GM19238 (cell line): ENCODE measurements at regions not wholly inside any gene's neighbourhood (a gene's known extent, or its start where the extent isn't known, plus 50 kb on each side); places are given as distances from the start of the nearest gene placed in this dataset.

Experiments
- DNase-seq: peaks from one replicate; pipeline ENCODE4 v3.0.0; 2011; ENCODE audit warnings: low spot score; ENCODE audit not compliant: insufficient read length

GRCh38 chr18:39946623-39947061, 2008.4 kb upstream of the PIK3C3 start:
- DNase-seq = no peak

GRCh38 chr18:39945076-39945475, 2010.0 kb upstream of the PIK3C3 start:
- DNase-seq = no peak

- no peak for DNase-seq
Observed at GRCh38 chr18:39942702-39943101, 2012.3 kb upstream of the PIK3C3 start.

- DNase-seq = no peak
Observed at GRCh38 chr18:39938676-39939608, 2016.1 kb upstream of the PIK3C3 start.

GRCh38 chr18:39935598-39935997, 2019.4 kb upstream of the PIK3C3 start:
- DNase-seq = no peak

- DNase-seq = no peak
Observed at GRCh38 chr18:39918847-39919246, 2036.2 kb upstream of the PIK3C3 start.

- no peak for DNase-seq
Observed at GRCh38 chr18:39913672-39914366, 2041.2 kb upstream of the PIK3C3 start.

GRCh38 chr18:39911716-39912115, 2043.3 kb upstream of the PIK3C3 start:
- no peak for DNase-seq

GRCh38 chr18:39909706-39910105, 2045.3 kb upstream of the PIK3C3 start:
- DNase-seq = no peak

- DNase-seq = no peak
Observed at GRCh38 chr18:39886136-39886535, 2068.9 kb upstream of the PIK3C3 start.

GRCh38 chr18:39872651-39873050, 2082.4 kb upstream of the PIK3C3 start:
- no peak for DNase-seq

- DNase-seq = no peak
Observed at GRCh38 chr18:39871961-39872360, 2083.1 kb upstream of the PIK3C3 start.

- DNase-seq = no peak
Observed at GRCh38 chr18:39870591-39870990, 2084.4 kb upstream of the PIK3C3 start.

- no peak for DNase-seq
Observed at GRCh38 chr18:39863916-39864315, 2091.1 kb upstream of the PIK3C3 start.

GRCh38 chr18:39862341-39862740, 2092.7 kb upstream of the PIK3C3 start:
- no peak for DNase-seq

- DNase-seq = no peak
Observed at GRCh38 chr18:39854291-39854690, 2100.7 kb upstream of the PIK3C3 start.

GRCh38 chr18:39846265-39846664, 2108.8 kb upstream of the PIK3C3 start:
- DNase-seq = no peak

GRCh38 chr18:39845631-39846030, 2109.4 kb upstream of the PIK3C3 start:
- DNase-seq = no peak

- DNase-seq = no peak
Observed at GRCh38 chr18:39845106-39845505, 2109.9 kb upstream of the PIK3C3 start.

GRCh38 chr18:39843546-39843945, 2111.5 kb upstream of the PIK3C3 start:
- DNase-seq = no peak

GRCh38 chr18:39842366-39842914, 2112.6 kb upstream of the PIK3C3 start:
- DNase-seq = no peak
